SK-N-SH (cell line): ENCODE measurements at regions not wholly inside any gene's neighbourhood (a gene's known extent, or its start where the extent isn't known, plus 50 kb on each side); places are given as distances from the start of the nearest gene placed in this dataset.

Experiments
- ELF1 ChIP-seq: IDR thresholded peaks from 2 replicates; pipeline ENCODE4 v1.4.0; 2012
- EP300 ChIP-seq, 2 experiments: IDR thresholded peaks; 2 replicates each; pipeline versions ENCODE4 v1.4.0 to v1.6.1; 2012; ENCODE audit warnings: borderline replicate concordance in 1 of 2, low read depth in 1 of 2, low read length in 1 of 2
- EZH2phosphoT487 ChIP-seq: fragments of 200-600 bp; sonication (generic); IDR thresholded peaks from 2 replicates; pipeline ENCODE4 v1.6.1; 2017; ENCODE audit warnings: low read depth, mixed run types, mild to moderate bottlenecking, antibody characterized with exemption, moderate library complexity, borderline replicate concordance
- FOXM1 ChIP-seq: IDR thresholded peaks from 2 replicates; pipeline ENCODE4 v1.4.0; 2012; ENCODE audit warnings: low read depth, mild to moderate bottlenecking
- GATA2 ChIP-seq: sonication (generic); formaldehyde crosslinking; IDR thresholded peaks from 2 replicates; pipeline ENCODE4 v1.5.0; 2020; ENCODE audit warnings: mild to moderate bottlenecking, missing genetic modification reagents
- JUND ChIP-seq: IDR thresholded peaks from 2 replicates; pipeline ENCODE4 v1.4.0; 2012
- MAX ChIP-seq: IDR thresholded peaks from 2 replicates; pipeline ENCODE4 v1.4.0; 2012; ENCODE audit warnings: low read depth
- NFIC ChIP-seq: IDR thresholded peaks from 2 replicates; pipeline ENCODE4 v1.4.0; 2012; ENCODE audit warnings: borderline replicate concordance
- PBX3 ChIP-seq: IDR thresholded peaks from 2 replicates; pipeline ENCODE4; 2012
- POLR2AphosphoS5 ChIP-seq: IDR thresholded peaks from 2 replicates; pipeline ENCODE4 v1.6.1; 2012; ENCODE audit warnings: low read depth, low read length
- RCOR1 ChIP-seq: fragments of 150-350 bp; IDR thresholded peaks from 2 replicates; pipeline ENCODE4 v1.6.1; 2017; ENCODE audit warnings: antibody characterized with exemption, low read length
- REST ChIP-seq: IDR thresholded peaks from 2 replicates; pipeline ENCODE4 v1.6.1; 2012; ENCODE audit warnings: mild to moderate bottlenecking, low read depth, low read length, moderate library complexity
- RXRA ChIP-seq: IDR thresholded peaks from 2 replicates; pipeline ENCODE4 v1.4.0; 2012; ENCODE audit warnings: low read depth, mild to moderate bottlenecking, borderline replicate concordance
- SMC3 ChIP-seq: IDR thresholded peaks from 2 replicates; pipeline ENCODE4 v1.6.1; 2012; ENCODE audit warnings: low read depth, low read length, improper control_type of control experiment
- TAF1 ChIP-seq: IDR thresholded peaks from 2 replicates; pipeline ENCODE4 v1.6.1; 2012; ENCODE audit warnings: low read depth, mild to moderate bottlenecking, low read length, moderate library complexity, borderline replicate concordance
- YY1 ChIP-seq: IDR thresholded peaks from 2 replicates; pipeline ENCODE4 v1.4.0; 2012; ENCODE audit warnings: low read depth, mild to moderate bottlenecking
- TF ChIP-seq, protein P1 (sequence below): IDR thresholded peaks from 2 replicates; pipeline ENCODE4 v1.4.0; 2012; ENCODE audit warnings: low read depth, borderline replicate concordance

GRCh38 chr2:8575038-8575833, 106.6 kb upstream of the ID2 start (continued):
- peak; percentile 85 for TF ChIP-seq RCOR1
- no peak for TF ChIP-seq NFIC
- TF ChIP-seq REST: no peak
- no peak for TF ChIP-seq YY1
- TF ChIP-seq MAX: no peak
- no peak for TF ChIP-seq TAF1
- no peak for TF ChIP-seq PBX3
- peak in 1 of 2 experiments; percentile 88; a peak in 2 of 4 replicates for TF ChIP-seq EP300 (IDR thresholded peaks at IDR 0.05; ENCODE audit: borderline replicate concordance in 1 of 2, low read depth in 1 of 2, low read length in 1 of 2)
- TF ChIP-seq GATA2 (CRISPR knock-in tag): peak; percentile 90
- TF ChIP-seq RXRA: no peak
- TF ChIP-seq EZH2phosphoT487: no peak
- no peak for TF ChIP-seq ELF1
- no peak for TF ChIP-seq SMC3
- no peak for TF ChIP-seq JUND
- TF ChIP-seq, protein P1, sequence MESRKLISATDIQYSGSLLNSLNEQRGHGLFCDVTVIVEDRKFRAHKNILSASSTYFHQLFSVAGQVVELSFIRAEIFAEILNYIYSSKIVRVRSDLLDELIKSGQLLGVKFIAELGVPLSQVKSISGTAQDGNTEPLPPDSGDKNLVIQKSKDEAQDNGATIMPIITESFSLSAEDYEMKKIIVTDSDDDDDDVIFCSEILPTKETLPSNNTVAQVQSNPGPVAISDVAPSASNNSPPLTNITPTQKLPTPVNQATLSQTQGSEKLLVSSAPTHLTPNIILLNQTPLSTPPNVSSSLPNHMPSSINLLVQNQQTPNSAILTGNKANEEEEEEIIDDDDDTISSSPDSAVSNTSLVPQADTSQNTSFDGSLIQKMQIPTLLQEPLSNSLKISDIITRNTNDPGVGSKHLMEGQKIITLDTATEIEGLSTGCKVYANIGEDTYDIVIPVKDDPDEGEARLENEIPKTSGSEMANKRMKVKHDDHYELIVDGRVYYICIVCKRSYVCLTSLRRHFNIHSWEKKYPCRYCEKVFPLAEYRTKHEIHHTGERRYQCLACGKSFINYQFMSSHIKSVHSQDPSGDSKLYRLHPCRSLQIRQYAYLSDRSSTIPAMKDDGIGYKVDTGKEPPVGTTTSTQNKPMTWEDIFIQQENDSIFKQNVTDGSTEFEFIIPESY: no peak
- no peak for TF ChIP-seq FOXM1
- no peak for TF ChIP-seq POLR2AphosphoS5
